ENCODE measurements at regions not wholly inside any gene's neighbourhood (a gene's known extent, or its start where the extent isn't known, plus 50 kb on each side); places are given as distances from the start of the nearest gene placed in this dataset.

GRCh38 chr2:234175649-234176048 is 125.1 kb downstream of the SPP2 start:
- TF ChIP-seq CTCF (IDR thresholded peaks at IDR 0.05; ENCODE audit: poor library complexity, severe bottlenecking) (no peak), EZH2 (IDR thresholded peaks at IDR 0.05; ENCODE audit: borderline replicate concordance, insufficient read depth, low read length, poor library complexity, severe bottlenecking) (no peak), REST (IDR thresholded peaks at IDR 0.05; ENCODE audit: borderline replicate concordance) (no peak), POLR2AphosphoS5 (IDR thresholded peaks at IDR 0.05) (no peak), EP300 (conservative IDR thresholded peaks at IDR 0.05; ENCODE audit: poor library complexity, severe bottlenecking) (no peak), RAD21 (conservative IDR thresholded peaks at IDR 0.05) (no peak), SMC3 (conservative IDR thresholded peaks at IDR 0.05; ENCODE audit: poor library complexity) (no peak), TAF1 (IDR thresholded peaks at IDR 0.05; ENCODE audit: low read depth) (no peak)
